ENCODE measurements at regions not wholly inside any gene's neighbourhood (a gene's known extent, or its start where the extent isn't known, plus 50 kb on each side); places are given as distances from the start of the nearest gene placed in this dataset.

DNA sequence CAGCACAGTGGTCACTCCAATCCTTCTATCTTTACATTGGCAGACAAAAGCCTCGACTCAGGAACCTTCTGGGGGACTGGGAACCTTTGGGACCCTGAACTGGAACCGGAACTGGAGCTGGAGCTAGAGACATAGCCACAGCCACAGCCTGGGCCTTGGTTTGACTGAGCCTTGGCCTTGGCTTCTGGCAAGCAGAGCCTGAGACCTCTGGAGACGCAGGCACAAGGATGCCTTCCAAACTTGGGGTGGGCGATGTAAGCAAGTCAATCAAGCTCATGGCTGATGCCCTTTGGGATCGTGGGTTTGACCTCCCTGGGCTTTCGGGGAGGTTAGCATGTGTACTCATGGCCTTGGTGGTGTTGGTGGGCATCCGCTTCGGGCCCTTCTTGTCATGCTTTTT lies 619.3 kb downstream of the MBD2 start:
- TF ChIP-seq GATA1 (IDR thresholded peaks at IDR 0.05; ENCODE audit: low read depth, low read length) (no peak), POLR2A (IDR thresholded peaks at IDR 0.05; ENCODE audit: low read length) (no peak)
- no peak for DNase-seq

DNA sequence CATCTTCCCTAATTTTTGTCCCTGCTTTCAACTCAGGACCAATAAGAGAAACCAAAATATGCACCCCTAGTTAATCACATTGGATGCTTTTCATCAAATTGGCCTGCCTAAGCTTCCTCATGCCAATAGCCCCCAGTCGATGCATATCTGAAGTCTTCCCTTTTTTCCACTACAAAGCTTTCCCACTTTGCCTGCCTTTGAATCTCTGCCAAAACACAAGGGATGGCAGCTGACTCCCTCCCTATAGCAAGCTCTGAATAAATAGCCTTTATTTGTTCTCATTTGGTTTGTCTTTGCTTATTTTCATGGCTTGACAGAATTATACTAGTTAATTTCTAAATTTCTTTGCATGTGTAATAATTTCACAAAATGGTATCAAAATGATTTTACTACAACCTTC lies 621.2 kb downstream of the MBD2 start:
- no peak for DNase-seq
- TF ChIP-seq POLR2A (IDR thresholded peaks at IDR 0.05; ENCODE audit: low read length): no peak
- TF ChIP-seq GATA1 (IDR thresholded peaks at IDR 0.05; ENCODE audit: low read depth, low read length): no peak

DNA sequence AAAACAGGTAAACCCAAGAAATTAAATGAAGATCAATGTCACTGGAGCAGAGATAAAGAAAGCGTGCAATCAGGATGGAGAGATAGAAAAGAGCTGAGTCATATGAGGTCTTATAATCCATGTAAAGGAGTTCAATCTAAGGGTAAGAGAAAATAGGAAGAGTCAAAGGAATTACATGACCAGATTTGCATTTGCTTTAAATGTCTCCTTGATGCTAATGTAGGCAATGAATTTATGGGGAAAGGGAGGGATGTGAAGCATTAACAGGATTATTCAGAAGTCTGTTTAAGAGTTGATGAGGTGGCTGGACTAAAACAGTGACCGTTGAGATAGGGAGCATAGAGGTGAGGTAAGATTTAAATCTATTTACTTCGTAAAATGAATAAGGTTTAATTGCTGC lies 623.1 kb downstream of the MBD2 start:
- TF ChIP-seq POLR2A (IDR thresholded peaks at IDR 0.05; ENCODE audit: low read length) (no peak), GATA1 (IDR thresholded peaks at IDR 0.05; ENCODE audit: low read depth, low read length) (no peak)
- no peak for DNase-seq

GRCh38 chr18:53586923-53587322 lies 637.5 kb downstream of the MBD2 start:
- DNase-seq: no peak
- TF ChIP-seq GATA1 (IDR thresholded peaks at IDR 0.05; ENCODE audit: low read depth, low read length): no peak
- no peak for TF ChIP-seq POLR2A (IDR thresholded peaks at IDR 0.05; ENCODE audit: low read length)
